ENCODE measurements at regions not wholly inside any gene's neighbourhood (a gene's known extent, or its start where the extent isn't known, plus 50 kb on each side); places are given as distances from the start of the nearest gene placed in this dataset.

- TF ChIP-seq POLR2A (IDR thresholded peaks at IDR 0.05) (no peak), CTCF (IDR thresholded peaks at IDR 0.05 in 4 of 5, conservative IDR thresholded peaks at IDR 0.05 in 1 of 5) (no peak)
These were observed 150.7 kb upstream of the KLF14 start for GRCh38 chr7:130884437-130885417.

All from gastrocnemius medialis (tissue), 4 donors.